ENCODE measurements at regions not wholly inside any gene's neighbourhood (a gene's known extent, or its start where the extent isn't known, plus 50 kb on each side); places are given as distances from the start of the nearest gene placed in this dataset.

GRCh38 chr15:100806157-100806556, 73.5 kb upstream of the ALDH1A3 start:
- DNase-seq, result no peak
- intact Hi-C loops (cut with DNase I), result no loop called here

GRCh38 chr15:100807028-100807427, 72.6 kb upstream of the ALDH1A3 start:
- intact Hi-C loops (cut with DNase I), result no loop called here
- no peak for DNase-seq

- intact Hi-C loops (cut with DNase I), result no loop called here
- no peak for DNase-seq
Measured at GRCh38 chr15:100808691-100809090, 70.9 kb upstream of the ALDH1A3 start.

- no peak for DNase-seq
- intact Hi-C loops (cut with DNase I), result no loop called here
Measured at GRCh38 chr15:100809151-100809550, 70.5 kb upstream of the ALDH1A3 start.

DNA sequence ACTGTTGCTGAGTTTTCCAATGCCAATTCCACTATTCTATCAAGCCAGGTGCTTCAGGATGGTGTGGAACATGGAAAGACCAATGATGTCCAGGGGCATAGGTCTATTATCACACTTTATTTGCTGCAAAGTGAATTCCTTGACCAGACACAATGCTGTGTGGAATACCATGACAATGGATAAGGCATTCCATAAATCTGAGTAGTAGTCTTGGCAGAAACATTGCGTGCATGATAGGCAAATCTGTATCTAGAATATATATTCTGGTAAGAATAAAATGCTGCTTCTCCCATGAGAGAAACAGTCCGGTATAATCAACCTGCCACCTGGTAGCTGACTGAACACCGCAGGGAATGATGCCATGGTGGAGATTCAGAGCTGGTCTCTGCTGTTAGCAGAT, 70.0 kb upstream of the ALDH1A3 start:
- intact Hi-C loops (cut with DNase I), result no loop called here
- no peak for DNase-seq

DNA sequence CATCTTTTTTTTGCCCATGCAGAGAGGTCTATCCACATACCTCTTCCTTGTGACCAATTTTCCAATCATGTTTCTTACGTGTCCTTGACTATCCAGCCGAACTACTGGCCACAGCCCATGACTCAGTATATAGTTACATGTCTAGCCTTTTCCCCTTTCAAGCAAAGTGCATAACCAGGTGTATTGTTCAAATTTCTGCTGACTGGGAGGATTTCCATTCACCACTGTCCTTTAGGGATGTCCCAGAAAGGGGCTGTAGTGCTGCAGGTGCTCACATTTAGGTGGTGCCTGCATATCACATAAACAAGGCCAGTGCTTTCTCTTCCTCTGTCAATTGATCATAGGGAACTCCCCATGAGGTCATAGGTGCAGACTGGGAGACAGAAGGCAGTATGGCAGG, 69.4 kb upstream of the ALDH1A3 start:
- intact Hi-C loops (cut with DNase I), result no loop called here
- no peak for DNase-seq

DNA sequence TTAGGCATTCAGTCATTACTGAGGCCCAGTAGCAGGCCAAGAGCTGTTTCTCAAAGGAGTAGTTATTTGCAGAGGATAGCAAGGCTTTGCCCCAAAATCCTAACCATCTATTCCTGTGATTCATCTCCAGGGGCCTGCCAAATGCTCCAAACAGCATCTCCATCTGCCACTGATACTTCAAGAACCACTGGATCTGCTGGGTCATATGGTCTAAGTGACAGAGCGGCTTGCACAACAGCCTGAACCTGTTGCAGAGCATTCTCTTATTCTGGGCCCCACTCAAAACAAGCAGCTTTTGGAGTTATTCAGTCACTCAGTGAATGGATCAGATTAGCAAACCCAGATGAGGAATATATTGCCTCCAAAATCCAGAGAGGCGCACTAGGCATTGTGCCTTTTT, 68.8 kb upstream of the ALDH1A3 start:
- DNase-seq, result no peak
- intact Hi-C loops (cut with DNase I), result no loop called here

DNA sequence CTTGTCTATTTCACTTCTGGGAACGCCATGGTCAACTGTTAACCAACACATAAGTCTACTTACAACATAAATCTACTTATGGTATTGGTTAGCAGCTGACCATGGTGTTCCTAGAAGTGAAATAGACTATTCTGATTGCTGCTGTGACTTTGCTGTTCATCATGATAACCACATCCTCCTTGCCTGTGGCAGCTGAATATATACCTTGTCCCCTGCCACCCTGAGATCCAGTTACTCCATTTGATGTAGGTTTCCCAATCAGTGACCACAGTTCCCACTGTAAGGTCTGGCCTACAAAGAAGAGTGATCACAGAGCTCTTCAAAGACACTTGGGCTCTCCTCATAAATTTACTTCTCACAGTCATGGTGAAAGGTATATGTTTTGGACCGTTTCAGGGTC, 66.8 kb upstream of the ALDH1A3 start:
- DNase-seq, result no peak
- intact Hi-C loops (cut with DNase I), result no loop called here

- intact Hi-C loops (cut with DNase I), result no loop called here
- no peak for DNase-seq
Measured at GRCh38 chr15:100818927-100819326, 60.7 kb upstream of the ALDH1A3 start.

GRCh38 chr15:100820528-100820927, 59.1 kb upstream of the ALDH1A3 start:
- no peak for DNase-seq
- intact Hi-C loops (cut with DNase I), result no loop called here

DNA sequence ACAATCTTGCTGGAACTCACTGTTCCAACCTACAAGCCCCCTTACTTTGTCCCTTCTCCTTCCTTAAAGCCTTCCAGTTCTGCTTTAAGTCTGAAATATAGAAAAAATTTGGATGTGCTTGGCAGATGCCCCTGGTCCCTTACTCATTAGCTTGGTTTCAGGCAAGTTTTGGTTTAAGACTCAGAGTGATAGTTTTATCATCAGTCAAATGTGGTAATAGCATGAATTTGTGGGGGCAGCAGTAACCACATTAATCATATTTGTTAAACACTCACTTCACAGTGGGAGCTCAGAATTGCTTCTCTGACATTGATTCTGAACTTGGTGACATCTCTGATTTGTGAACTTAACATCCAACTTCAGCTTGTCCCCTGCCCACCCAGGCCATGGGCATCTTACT, 58.3 kb upstream of the ALDH1A3 start:
- no peak for DNase-seq
- intact Hi-C loops (cut with DNase I), result no loop called here

GRCh38 chr15:100824211-100824610, 55.4 kb upstream of the ALDH1A3 start:
- DNase-seq, result no peak

DNA sequence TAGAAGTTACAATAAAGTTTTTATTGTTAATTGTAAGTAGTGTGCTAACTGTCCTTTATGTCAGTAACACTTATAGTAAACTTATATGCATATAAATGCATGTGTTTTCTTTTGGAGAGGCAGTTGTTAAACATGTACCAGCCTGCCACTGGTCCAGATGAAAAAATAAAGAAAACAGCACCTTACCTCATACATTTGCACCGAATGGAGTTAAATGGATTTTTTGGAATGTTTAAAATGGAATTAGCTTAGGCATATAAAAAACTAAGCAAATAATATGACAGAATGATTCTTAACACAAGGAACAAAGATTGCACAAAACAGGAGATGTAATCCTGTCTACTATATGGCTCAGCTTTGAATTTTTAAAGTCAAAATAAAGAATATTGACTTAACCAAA, 50.2 kb upstream of the ALDH1A3 start:
- DNase-seq, result no peak
- intact Hi-C loops (cut with DNase I), result no loop called here

More at GRCh38 chr15:100824211-100824610, 55.4 kb upstream of the ALDH1A3 start:
- intact Hi-C loops (cut with DNase I), result no loop called here

Data from posterior cingulate gyrus (tissue), 11 donors.